ENCODE measurements at regions not wholly inside any gene's neighbourhood (a gene's known extent, or its start where the extent isn't known, plus 50 kb on each side); places are given as distances from the start of the nearest gene placed in this dataset.

GRCh38 chr2:74740741-74741431 lies 86.8 kb downstream of the SEMA4F start:
- TF ChIP-seq CTCF (IDR thresholded peaks at IDR 0.05): no peak
- TF ChIP-seq POLR2A (IDR thresholded peaks at IDR 0.05): no peak
